ENCODE measurements at regions not wholly inside any gene's neighbourhood (a gene's known extent, or its start where the extent isn't known, plus 50 kb on each side); places are given as distances from the start of the nearest gene placed in this dataset.

DNA sequence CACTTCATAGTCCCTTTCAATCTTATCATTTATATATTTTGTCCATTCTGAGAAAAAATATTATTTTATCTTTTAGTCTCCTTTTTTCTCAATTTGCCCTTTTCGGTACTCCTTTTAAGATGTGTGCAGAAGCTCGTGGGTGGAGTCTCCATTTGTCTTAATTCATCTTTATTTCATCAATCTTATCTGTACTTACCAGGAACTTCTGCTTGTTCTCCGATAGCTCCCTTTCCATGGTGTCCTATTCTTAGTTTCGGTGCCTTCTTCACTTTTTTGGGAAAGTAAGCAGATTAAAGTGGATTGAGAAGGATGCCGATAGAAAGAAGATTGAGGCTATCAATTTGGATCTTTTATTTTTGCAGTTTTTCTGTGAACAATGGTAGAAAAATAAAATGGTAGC, 183.4 kb upstream of the PLEKHA5 start:
- DNase-seq (ENCODE audit: low read depth) = no peak
- TF ChIP-seq, protein P1, sequence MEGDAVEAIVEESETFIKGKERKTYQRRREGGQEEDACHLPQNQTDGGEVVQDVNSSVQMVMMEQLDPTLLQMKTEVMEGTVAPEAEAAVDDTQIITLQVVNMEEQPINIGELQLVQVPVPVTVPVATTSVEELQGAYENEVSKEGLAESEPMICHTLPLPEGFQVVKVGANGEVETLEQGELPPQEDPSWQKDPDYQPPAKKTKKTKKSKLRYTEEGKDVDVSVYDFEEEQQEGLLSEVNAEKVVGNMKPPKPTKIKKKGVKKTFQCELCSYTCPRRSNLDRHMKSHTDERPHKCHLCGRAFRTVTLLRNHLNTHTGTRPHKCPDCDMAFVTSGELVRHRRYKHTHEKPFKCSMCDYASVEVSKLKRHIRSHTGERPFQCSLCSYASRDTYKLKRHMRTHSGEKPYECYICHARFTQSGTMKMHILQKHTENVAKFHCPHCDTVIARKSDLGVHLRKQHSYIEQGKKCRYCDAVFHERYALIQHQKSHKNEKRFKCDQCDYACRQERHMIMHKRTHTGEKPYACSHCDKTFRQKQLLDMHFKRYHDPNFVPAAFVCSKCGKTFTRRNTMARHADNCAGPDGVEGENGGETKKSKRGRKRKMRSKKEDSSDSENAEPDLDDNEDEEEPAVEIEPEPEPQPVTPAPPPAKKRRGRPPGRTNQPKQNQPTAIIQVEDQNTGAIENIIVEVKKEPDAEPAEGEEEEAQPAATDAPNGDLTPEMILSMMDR (conservative IDR thresholded peaks at IDR 0.05; ENCODE audit: control insufficient read depth, insufficient read depth, low read depth, low read length) = no peak
- no peak overlapping the region for H3K4me3 ChIP-seq (ENCODE audit: control insufficient read depth, low read depth, low read length)

DNA sequence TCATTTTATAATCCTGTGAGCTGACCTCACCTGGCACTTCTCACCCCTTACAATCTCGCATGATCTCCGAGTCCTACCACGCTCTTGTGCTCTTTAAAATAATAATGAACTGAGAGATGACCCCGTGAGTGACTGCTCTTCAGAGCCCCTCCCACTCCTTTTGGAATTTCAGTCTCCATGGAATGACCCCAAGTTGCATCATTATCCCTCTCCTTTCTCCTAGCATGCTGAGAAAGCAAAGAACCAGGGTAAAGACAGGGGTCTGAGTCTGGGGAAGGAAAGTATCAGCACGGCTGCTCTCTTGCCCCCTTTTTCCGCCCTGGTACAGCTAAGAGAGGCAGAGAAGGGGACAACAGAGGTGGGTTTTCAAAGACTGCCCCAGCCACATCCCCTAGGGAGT, 178.3 kb upstream of the PLEKHA5 start:
- H3K4me3 ChIP-seq (ENCODE audit: control insufficient read depth, low read depth, low read length) = no peak overlapping the region
- no peak for DNase-seq (ENCODE audit: low read depth)
- TF ChIP-seq, protein P1 (conservative IDR thresholded peaks at IDR 0.05; ENCODE audit: control insufficient read depth, insufficient read depth, low read depth, low read length) = no peak

DNA sequence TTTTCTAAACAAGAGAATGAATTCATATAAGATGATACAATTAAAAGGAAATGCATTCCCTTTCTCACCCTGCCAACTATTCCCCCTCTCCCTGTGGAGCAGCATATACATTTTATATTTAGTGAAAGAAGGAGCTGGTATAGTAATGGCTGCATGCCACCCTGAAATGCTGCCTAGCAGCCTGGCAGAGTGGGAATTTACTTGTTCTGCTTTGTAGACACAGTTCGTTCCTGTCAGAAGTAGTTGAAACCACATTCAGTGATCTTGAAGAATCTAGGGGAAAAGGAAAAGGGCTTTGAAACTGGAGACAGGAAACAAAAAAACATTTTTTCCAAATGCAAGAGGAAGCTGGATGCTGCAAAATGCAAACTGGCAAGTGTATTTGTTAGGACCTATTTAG, 176.0 kb upstream of the PLEKHA5 start:
- no peak overlapping the region for H3K4me3 ChIP-seq (ENCODE audit: control insufficient read depth, low read depth, low read length)
- TF ChIP-seq, protein P1 (conservative IDR thresholded peaks at IDR 0.05; ENCODE audit: control insufficient read depth, insufficient read depth, low read depth, low read length) = no peak
- no peak for DNase-seq (ENCODE audit: low read depth)

DNA sequence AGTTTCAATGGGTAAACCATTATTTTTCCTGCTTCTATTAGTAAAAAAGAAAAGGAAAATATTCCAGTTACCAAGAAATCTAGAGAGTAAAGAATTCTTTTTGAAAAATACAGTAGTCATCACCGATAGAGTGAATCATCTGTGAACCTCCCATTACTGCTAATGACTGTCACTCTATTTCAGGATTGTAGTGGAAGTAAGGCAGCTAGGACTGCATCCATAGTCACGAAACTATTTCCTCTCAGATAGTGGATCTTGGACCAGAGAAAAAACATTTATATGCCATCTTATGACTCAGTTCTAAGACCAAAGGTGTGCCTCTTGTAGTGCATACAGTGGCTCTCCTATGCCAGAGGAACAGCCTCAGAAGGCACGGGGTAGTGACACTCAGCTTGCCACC, 173.9 kb upstream of the PLEKHA5 start:
- no peak overlapping the region for H3K4me3 ChIP-seq (ENCODE audit: control insufficient read depth, low read depth, low read length)
- TF ChIP-seq, protein P1 (conservative IDR thresholded peaks at IDR 0.05; ENCODE audit: control insufficient read depth, insufficient read depth, low read depth, low read length) = no peak
- DNase-seq (ENCODE audit: low read depth) = no peak

DNA sequence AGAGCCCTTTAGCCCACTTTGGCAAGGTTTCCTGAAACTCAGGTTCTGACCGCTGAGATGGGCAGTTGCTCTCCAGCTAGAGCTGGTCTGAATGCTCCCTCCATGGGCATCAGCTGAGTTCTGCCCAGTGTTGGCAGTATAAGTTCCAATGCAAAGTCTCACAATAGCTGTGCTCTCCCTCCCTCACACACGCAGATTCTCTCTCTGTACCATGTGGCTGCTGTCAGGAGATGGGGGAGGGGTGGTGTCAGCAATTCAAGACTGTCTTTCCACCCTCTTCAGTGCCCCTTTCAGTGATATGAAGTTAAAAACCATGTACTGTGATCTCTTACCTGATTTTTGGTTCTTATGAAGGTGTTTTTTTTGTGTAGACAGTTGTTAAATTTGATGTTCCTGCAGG, 164.3 kb upstream of the PLEKHA5 start:
- no peak for DNase-seq (ENCODE audit: low read depth)
- TF ChIP-seq, protein P1 (conservative IDR thresholded peaks at IDR 0.05; ENCODE audit: control insufficient read depth, insufficient read depth, low read depth, low read length) = no peak
- H3K4me3 ChIP-seq (ENCODE audit: control insufficient read depth, low read depth, low read length) = no peak overlapping the region

DNA sequence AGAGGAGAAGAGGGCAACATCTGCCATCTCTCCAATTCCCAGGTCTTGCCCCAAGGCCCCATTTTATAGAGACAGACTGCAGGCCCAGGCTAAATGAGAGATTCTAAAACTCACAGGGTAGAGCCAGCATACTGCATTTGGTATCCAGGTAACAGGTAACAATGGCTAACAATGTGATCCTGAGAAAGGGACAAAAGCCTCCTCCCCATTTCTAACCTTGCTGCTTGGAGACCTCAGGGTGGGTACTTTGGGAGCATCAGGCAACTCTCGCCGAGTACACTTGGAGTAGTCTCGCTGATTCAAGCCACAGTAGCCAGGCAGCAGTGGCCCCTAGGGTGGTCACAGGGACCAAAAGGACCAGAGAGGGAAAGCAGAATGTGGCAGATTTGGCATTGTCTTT, 162.6 kb upstream of the PLEKHA5 start:
- TF ChIP-seq, protein P1 (conservative IDR thresholded peaks at IDR 0.05; ENCODE audit: control insufficient read depth, insufficient read depth, low read depth, low read length) = no peak
- no peak overlapping the region for H3K4me3 ChIP-seq (ENCODE audit: control insufficient read depth, low read depth, low read length)
- DNase-seq (ENCODE audit: low read depth) = no peak

DNA sequence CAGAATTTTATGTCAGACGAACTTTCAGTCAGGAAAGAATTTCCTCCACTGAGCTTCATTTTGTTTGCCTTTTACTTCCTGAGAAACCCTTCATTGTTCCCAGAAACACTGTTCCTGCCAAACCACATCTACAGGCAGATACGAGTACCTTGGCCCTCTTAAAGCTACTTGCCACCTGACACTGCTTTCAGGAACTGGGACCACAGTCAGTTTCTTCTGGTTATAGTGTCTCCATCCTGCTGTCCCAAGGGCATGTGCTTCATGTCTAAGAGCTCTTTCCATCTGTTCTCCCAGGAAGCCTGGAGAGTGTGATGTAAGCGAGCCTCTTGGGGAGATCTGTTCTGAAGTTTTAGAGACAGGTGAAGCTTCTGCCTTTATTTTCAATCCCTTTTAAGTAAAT, 161.7 kb upstream of the PLEKHA5 start:
- TF ChIP-seq, protein P1 (conservative IDR thresholded peaks at IDR 0.05; ENCODE audit: control insufficient read depth, insufficient read depth, low read depth, low read length) = no peak
- H3K4me3 ChIP-seq (ENCODE audit: control insufficient read depth, low read depth, low read length) = no peak overlapping the region
- no peak for DNase-seq (ENCODE audit: low read depth)

Data from fibroblast of mammary gland (primary cell).